Endothelial cell of umbilical vein (primary cell): ENCODE measurements at regions not wholly inside any gene's neighbourhood (a gene's known extent, or its start where the extent isn't known, plus 50 kb on each side); places are given as distances from the start of the nearest gene placed in this dataset.

Experiments used
- CTCF ChIP-seq, 2 donors: IDR thresholded peaks; 1 replicate in 1 of 2; 2 replicates in 1 of 2; pipeline ENCODE4 v1.5.1; 2011; ENCODE audit warnings: low read length in 2 of 2, mild to moderate bottlenecking in 2 of 2, moderate library complexity in 2 of 2, control low read depth in 1 of 2, inconsistent platforms in 1 of 2, low read depth in 1 of 2; ENCODE audit not compliant: insufficient read depth in 1 of 2; ENCODE audit errors: extremely low read depth in 1 of 2
- POLR2A ChIP-seq: IDR thresholded peaks from 2 replicates; pipeline ENCODE4 v1.6.1; 2012; ENCODE audit warnings: low read depth, mild to moderate bottlenecking, control low read depth, low read length

GRCh38 chr17:14595656-14596055, 294.8 kb downstream of the HS3ST3B1 start:
- TF ChIP-seq CTCF (IDR thresholded peaks at IDR 0.05; ENCODE audit: extremely low read depth in 1 of 2, insufficient read depth in 1 of 2, low read depth in 1 of 2, low read length in 2 of 2) (no peak), POLR2A (no peak)
